Smooth muscle cell (in vitro differentiated cells): ENCODE measurements at regions not wholly inside any gene's neighbourhood (a gene's known extent, or its start where the extent isn't known, plus 50 kb on each side); places are given as distances from the start of the nearest gene placed in this dataset.

Source experiments
- DNase-seq: peaks from one replicate; lab custom pipeline; 2025; ENCODE audit not compliant: unreplicated experiment; lab: John Stamatoyannopoulos, UW
- H2AFZ ChIP-seq: fragments of 200-600 bp; sonication (generic); 2 replicates; pipeline ENCODE4 v1.6.0; 2016; ENCODE audit warnings: antibody characterized with exemption, low read depth, mild to moderate bottlenecking
- H3F3A ChIP-seq: fragments of 200-600 bp; sonication (generic); 2 replicates; pipeline ENCODE4 v1.6.0; 2017; ENCODE audit warnings: antibody characterized with exemption, low read depth
- H3K27ac ChIP-seq: fragments of 200-600 bp; sonication (generic); 2 replicates; pipeline ENCODE4 v1.5.1; 2016; ENCODE audit warnings: low read depth, mild to moderate bottlenecking
- H3K27me3 ChIP-seq: fragments of 200-600 bp; sonication (generic); 2 replicates; pipeline ENCODE4 v1.6.1; 2016; ENCODE audit warnings: low read depth, mild to moderate bottlenecking
- H3K36me3 ChIP-seq: fragments of 200-600 bp; sonication (generic); 2 replicates; pipeline ENCODE4 v1.5.1; 2016; ENCODE audit warnings: low read depth
- H3K4me1 ChIP-seq: fragments of 200-600 bp; sonication (generic); 2 replicates; pipeline ENCODE4 v1.5.1; 2016; ENCODE audit warnings: low read depth
- H3K4me2 ChIP-seq: fragments of 200-600 bp; sonication (generic); 2 replicates; pipeline ENCODE4 v1.6.0; 2016; ENCODE audit warnings: mild to moderate bottlenecking
- H3K4me3 ChIP-seq: fragments of 200-600 bp; sonication (generic); 2 replicates; pipeline ENCODE4 v1.5.1; 2016; ENCODE audit warnings: mild to moderate bottlenecking
- H3K79me2 ChIP-seq: fragments of 200-600 bp; sonication (generic); 2 replicates; pipeline ENCODE4 v1.6.0; 2016; ENCODE audit warnings: low read depth, mild to moderate bottlenecking
- H3K9ac ChIP-seq: fragments of 200-600 bp; sonication (generic); 2 replicates; pipeline ENCODE4 v1.6.0; 2016; ENCODE audit warnings: low read depth
- H3K9me3 ChIP-seq: fragments of 200-600 bp; sonication (generic); replicated peaks from 2 replicates; pipeline ENCODE4 v1.5.1; 2016; ENCODE audit warnings: low read depth
- H4K20me1 ChIP-seq: fragments of 200-600 bp; sonication (generic); 2 replicates; pipeline ENCODE4 v1.6.0; 2016; ENCODE audit warnings: low read depth
- CTCF ChIP-seq: fragments of 200-600 bp; sonication (generic); IDR thresholded peaks from 2 replicates; pipeline ENCODE4 v1.5.1; 2017; ENCODE audit warnings: borderline replicate concordance, mild to moderate bottlenecking, antibody characterized with exemption; ENCODE audit not compliant: insufficient read depth, poor library complexity, severe bottlenecking
- WGBS: methylation state at CpG from one replicate; pipeline ENCODE4 v1.1.7; 2016; ENCODE audit warnings: low lambda C conversion rate; 5-methylcytosine and 5-hydroxymethylcytosine counted together

GRCh38 chr2:75268112-75268511, 68.8 kb upstream of the TACR1 start:
- H3K9me3 ChIP-seq = no peaks in the 10 kb centered on the region
- WGBS = 87% methylated on average over 4 of the region's 4 CpGs

GRCh38 chr2:75261923-75262322, 62.6 kb upstream of the TACR1 start:
- Histone ChIP-seq H3K9me3 (peaks cover 13% of the 10 kb centered on the region), H4K20me1 (no peaks in the 10 kb centered on the region), H2AFZ (no peak overlapping the region), H3K4me1 (no peaks in the 10 kb centered on the region), H3F3A (no peaks in the 10 kb centered on the region), H3K27ac (no peak overlapping the region), H3K9ac (no peak overlapping the region), H3K4me2 (no peak overlapping the region), H3K4me3 (no peak overlapping the region), H3K36me3 (no peaks in the 10 kb centered on the region), H3K79me2 (no peaks in the 10 kb centered on the region), H3K27me3 (no peaks in the 10 kb centered on the region)
- no peak for TF ChIP-seq CTCF
- DNase-seq = no peak

More at GRCh38 chr2:75268112-75268511, 68.8 kb upstream of the TACR1 start:
- DNase-seq = no peak
- TF ChIP-seq CTCF = no peak
- Histone ChIP-seq H3K27ac (no peak overlapping the region), H3K79me2 (no peaks in the 10 kb centered on the region), H3K4me2 (no peak overlapping the region), H4K20me1 (no peaks in the 10 kb centered on the region), H3K4me1 (no peaks in the 10 kb centered on the region), H3K36me3 (no peaks in the 10 kb centered on the region), H2AFZ (no peak overlapping the region), H3K9ac (no peak overlapping the region), H3K27me3 (no peaks in the 10 kb centered on the region), H3K4me3 (no peak overlapping the region), H3F3A (no peaks in the 10 kb centered on the region)

GRCh38 chr2:75260946-75261345, 61.6 kb upstream of the TACR1 start:
- H3K4me1 ChIP-seq = no peaks in the 10 kb centered on the region
- no peak for DNase-seq
- no peak overlapping the region for H2AFZ ChIP-seq
- no peaks in the 10 kb centered on the region for H3K27me3 ChIP-seq
- H3K9ac ChIP-seq = no peak overlapping the region
- H3K4me3 ChIP-seq = no peak overlapping the region
- H3F3A ChIP-seq = no peaks in the 10 kb centered on the region
- no peaks in the 10 kb centered on the region for H4K20me1 ChIP-seq
- H3K4me2 ChIP-seq = no peak overlapping the region
- H3K79me2 ChIP-seq = no peaks in the 10 kb centered on the region
- peaks cover 13% of the 10 kb centered on the region for H3K9me3 ChIP-seq
- no peak for TF ChIP-seq CTCF
- no peaks in the 10 kb centered on the region for H3K36me3 ChIP-seq
- no peak overlapping the region for H3K27ac ChIP-seq

GRCh38 chr2:75258620-75259019, 59.3 kb upstream of the TACR1 start:
- no peak overlapping the region for H3K27ac ChIP-seq
- no peaks in the 10 kb centered on the region for H4K20me1 ChIP-seq
- H3K79me2 ChIP-seq = no peaks in the 10 kb centered on the region
- peaks cover 13% of the 10 kb centered on the region for H3K9me3 ChIP-seq
- no peaks in the 10 kb centered on the region for H3K36me3 ChIP-seq
- no peak overlapping the region for H3K4me3 ChIP-seq
- no peak overlapping the region for H3K4me2 ChIP-seq
- H3F3A ChIP-seq = no peaks in the 10 kb centered on the region
- no peak for TF ChIP-seq CTCF
- no peaks in the 10 kb centered on the region for H3K27me3 ChIP-seq
- no peak overlapping the region for H2AFZ ChIP-seq
- DNase-seq = no peak
- H3K9ac ChIP-seq = no peak overlapping the region
- no peaks in the 10 kb centered on the region for H3K4me1 ChIP-seq
